GM21619 (cell line): ENCODE measurements at regions not wholly inside any gene's neighbourhood (a gene's known extent, or its start where the extent isn't known, plus 50 kb on each side); places are given as distances from the start of the nearest gene placed in this dataset.
"Not testable (repeated sequence)": the region's sequence is repeated elsewhere in the genome, so short reads cannot be mapped to it uniquely, and the experiment has no call there.

Experiments used
- ATAC-seq: cut with Tn5 transposase; IDR thresholded peaks from one replicate; pipeline ENCODE4 v1.9.1; 2021; ENCODE audit not compliant: unreplicated experiment

GRCh38 chr3:8298021-8298954 lies 203.3 kb upstream of the LMCD1 start:
- no peak for ATAC-seq

- ATAC-seq = no peak
Measured at GRCh38 chr3:8301977-8302735, 199.5 kb upstream of the LMCD1 start.

GRCh38 chr3:8303466-8303865 lies 198.2 kb upstream of the LMCD1 start:
- no peak for ATAC-seq

GRCh38 chr3:8305371-8305770 lies 196.3 kb upstream of the LMCD1 start:
- no peak for ATAC-seq

GRCh38 chr3:8307545-8308110 lies 194.0 kb upstream of the LMCD1 start:
- ATAC-seq = no peak

- no peak for ATAC-seq
Measured at GRCh38 chr3:8311321-8311720, 190.3 kb upstream of the LMCD1 start.

- ATAC-seq = no peak
Measured at GRCh38 chr3:8312685-8313084, 188.9 kb upstream of the LMCD1 start.

GRCh38 chr3:8313560-8314267 lies 187.9 kb upstream of the LMCD1 start:
- ATAC-seq = no peak

GRCh38 chr3:8315526-8315925 lies 186.1 kb upstream of the LMCD1 start:
- not testable (repeated sequence) for ATAC-seq

GRCh38 chr3:8317661-8318649 lies 183.7 kb upstream of the LMCD1 start:
- ATAC-seq = no peak

GRCh38 chr3:8319935-8320634 lies 181.5 kb upstream of the LMCD1 start:
- ATAC-seq = no peak

- ATAC-seq = no peak
Measured at GRCh38 chr3:8320711-8321458, 180.7 kb upstream of the LMCD1 start.

GRCh38 chr3:8324747-8325146 lies 176.9 kb upstream of the LMCD1 start:
- peak; percentile 84 for ATAC-seq

- no peak for ATAC-seq
Measured at GRCh38 chr3:8325306-8325705, 176.3 kb upstream of the LMCD1 start.

GRCh38 chr3:8325833-8326232 lies 175.8 kb upstream of the LMCD1 start:
- ATAC-seq = not testable (repeated sequence)

- no peak for ATAC-seq
Measured at GRCh38 chr3:8327739-8328138, 173.9 kb upstream of the LMCD1 start.

- ATAC-seq = no peak
Measured at GRCh38 chr3:8328967-8329366, 172.7 kb upstream of the LMCD1 start.

- ATAC-seq = no peak
Measured at GRCh38 chr3:8329598-8329997, 172.0 kb upstream of the LMCD1 start.

- ATAC-seq = no peak
Measured at GRCh38 chr3:8336456-8336855, 165.2 kb upstream of the LMCD1 start.
